HepG2 (cell line): ENCODE measurements at regions not wholly inside any gene's neighbourhood (a gene's known extent, or its start where the extent isn't known, plus 50 kb on each side); places are given as distances from the start of the nearest gene placed in this dataset.
"Not testable (repeated sequence)": the region's sequence is repeated elsewhere in the genome, so short reads cannot be mapped to it uniquely, and the experiment has no call there.

Source experiments
- ATAC-seq: fragments of 200-7000 bp; cut with Tn5 transposase; 3 replicates; pipeline ENCODE4 v1.9.1; 2020; ENCODE audit warnings: mild to moderate bottlenecking, moderate library complexity
- BruUV-seq: library from RNA; stranded (reverse); fragments of 400-500 nt; replicated peaks from 2 replicates; lab custom pipeline; 2021; lab: Mats Ljungman, UMichigan
- CTCF ChIA-PET: fragments of 300-600 bp; formaldehyde crosslinking; extraction: SDS; loops from one replicate; lab custom pipeline; 2021; ENCODE audit warnings: low total read pairs, inconsistent platforms, low intra/inter-chr PET ratio; lab: Yijun Ruan, JAX
- POLR2A ChIA-PET: fragments of 350-600 bp; sonication (Branson Sonifier 250); formaldehyde crosslinking; loops from one replicate; lab custom pipeline; 2020; ENCODE audit warnings: antibody characterized with exemption, inconsistent platforms; lab: Yijun Ruan, JAX
- DNase-seq: peaks from one replicate; pipeline ENCODE4 v3.0.0-alpha.2; 2015; ENCODE audit warnings: low spot score
- FAIRE-seq: peaks from 3 replicates; lab custom pipeline; 2011; peaks lifted over from hg19 to GRCh38; lab: Jason Lieb, UNC
- H2AFZ ChIP-seq: one replicate; pipeline ENCODE4 v1.6.1; 2011; ENCODE audit warnings: low read length, inconsistent platforms
- H3K27ac ChIP-seq: fragments of 300-600 bp; 3 replicates; pipeline ENCODE4 v1.8.0; 2011; ENCODE audit warnings: mixed run types, mild to moderate bottlenecking, mixed read lengths, low read length, inconsistent platforms; ENCODE audit not compliant: insufficient read depth; ENCODE audit errors: extremely low read length
- H3K27me3 ChIP-seq, 2 experiments: fragments of 200-600 bp in 1 of 2; 2 replicates in 1 of 2; 3 replicates in 1 of 2; pipeline versions ENCODE4 v1.6.0 to v1.8.0; 2011; ENCODE audit warnings: low read length in 2 of 2, mild to moderate bottlenecking in 2 of 2, moderate library complexity in 2 of 2, inconsistent platforms in 1 of 2; ENCODE audit not compliant: insufficient read depth in 2 of 2, control insufficient read depth in 1 of 2
- H3K36me3 ChIP-seq, 2 experiments: fragments of 200-600 bp in 1 of 2; replicated peaks in 1 of 2; 2 replicates in 1 of 2; 3 replicates in 1 of 2; pipeline versions ENCODE4 v1.5.1 to v1.8.0; 2011; ENCODE audit warnings: low read length in 2 of 2, inconsistent platforms in 1 of 2; ENCODE audit not compliant: insufficient read depth in 2 of 2, control insufficient read depth in 1 of 2
- H3K4me1 ChIP-seq: 2 replicates; pipeline ENCODE4 v1.5.1; 2012; ENCODE audit warnings: low read length, inconsistent platforms; ENCODE audit not compliant: insufficient read depth
- H3K4me2 ChIP-seq: 2 replicates; pipeline ENCODE4 v1.6.0; 2011; ENCODE audit warnings: low read depth, low read length, inconsistent platforms
- H3K4me3 ChIP-seq, 3 experiments: fragments of 200-600 bp in 1 of 3; sonication (generic), shearing (Covaris generic) in 1 of 3; replicated peaks in 1 of 3; 2 replicates each; pipeline ENCODE4 v1.5.1; 2011 to 2016; ENCODE audit warnings: low read length in 3 of 3, inconsistent platforms in 2 of 3, low read depth in 2 of 3, mild to moderate bottlenecking in 2 of 3, control low read depth in 1 of 3, mixed read lengths in 1 of 3; ENCODE audit not compliant: insufficient read depth in 1 of 3
- H3K79me2 ChIP-seq: one replicate; pipeline ENCODE4 v1.6.1; 2011; ENCODE audit warnings: low read length, inconsistent platforms; ENCODE audit not compliant: insufficient read depth
- H3K9ac ChIP-seq: 2 replicates; pipeline ENCODE4 v1.6.0; 2011; ENCODE audit warnings: mild to moderate bottlenecking, low read depth, low read length, inconsistent platforms; ENCODE audit not compliant: insufficient read depth
- H3K9me3 ChIP-seq: 2 replicates; pipeline ENCODE4 v1.5.1; 2012; ENCODE audit warnings: mild to moderate bottlenecking, low read length
- H4K20me1 ChIP-seq: 2 replicates; pipeline ENCODE4 v1.6.0; 2011; ENCODE audit warnings: inconsistent platforms, mild to moderate bottlenecking, low read length, moderate library complexity; ENCODE audit not compliant: insufficient read depth
- CAMTA2 ChIP-seq: sonication (generic); formaldehyde crosslinking; IDR thresholded peaks from 2 replicates; pipeline ENCODE4 v1.4.0; 2020; ENCODE audit warnings: mild to moderate bottlenecking, missing genetic modification reagents, borderline replicate concordance
- GZF1 ChIP-seq: sonication (generic); formaldehyde crosslinking; IDR thresholded peaks from 2 replicates; pipeline ENCODE4 v1.5.1; 2020; ENCODE audit warnings: mild to moderate bottlenecking, missing genetic modification reagents
- NCOA5 ChIP-seq: sonication (generic); formaldehyde crosslinking; IDR thresholded peaks from 2 replicates; pipeline ENCODE4 v1.4.0; 2020; ENCODE audit warnings: missing genetic modification reagents
- RFXAP ChIP-seq: sonication (generic); formaldehyde crosslinking; IDR thresholded peaks from 2 replicates; pipeline ENCODE4 v1.4.0; 2020; ENCODE audit warnings: missing genetic modification reagents, borderline replicate concordance
- ZFAT ChIP-seq: sonication (generic); formaldehyde crosslinking; conservative IDR thresholded peaks from 2 replicates; pipeline ENCODE4 v1.8.1; 2023; ENCODE audit warnings: missing genetic modification reagents, inconsistent platforms
- ZNF446 ChIP-seq: sonication (generic); formaldehyde crosslinking; IDR thresholded peaks from 2 replicates; pipeline ENCODE4 v1.5.0; 2020; ENCODE audit warnings: mild to moderate bottlenecking, missing genetic modification reagents
- ZNF674 ChIP-seq: sonication (generic); formaldehyde crosslinking; IDR thresholded peaks from 2 replicates; pipeline ENCODE4 v1.5.0; 2020; ENCODE audit warnings: low read depth, mild to moderate bottlenecking, missing genetic modification reagents
- ZNF790 ChIP-seq: sonication (generic); formaldehyde crosslinking; IDR thresholded peaks from 2 replicates; pipeline ENCODE4 v1.8.0; 2022; ENCODE audit warnings: missing genetic modification reagents, mild to moderate bottlenecking, borderline replicate concordance
- WGBS: methylation state at CpG from one replicate; pipeline ENCODE4 v1.1.6; 2017; ENCODE audit warnings: low lambda C conversion rate; 5-methylcytosine and 5-hydroxymethylcytosine counted together
- in situ Hi-C: cut with HindIII; loops from 2 replicates; pipeline ENCODE4 v1.10.0; 2017; ENCODE audit warnings: low pct_unique_long_range_greater_than_20kb; ENCODE audit not compliant: extremely low pct_ligation_motif_present
- intact Hi-C: fragments of 100-400 bp; cut with micrococcal nuclease; formaldehyde crosslinking; loops from one replicate; pipeline ENCODE4 v1.10.0; 2022; ENCODE audit not compliant: unreplicated experiment

GRCh38 chr2:179373816-179374215 lies 109.2 kb upstream of the SESTD1 start:
- CTCF ChIA-PET, result no interaction called here
- POLR2A ChIA-PET, result no interaction called here

DNA sequence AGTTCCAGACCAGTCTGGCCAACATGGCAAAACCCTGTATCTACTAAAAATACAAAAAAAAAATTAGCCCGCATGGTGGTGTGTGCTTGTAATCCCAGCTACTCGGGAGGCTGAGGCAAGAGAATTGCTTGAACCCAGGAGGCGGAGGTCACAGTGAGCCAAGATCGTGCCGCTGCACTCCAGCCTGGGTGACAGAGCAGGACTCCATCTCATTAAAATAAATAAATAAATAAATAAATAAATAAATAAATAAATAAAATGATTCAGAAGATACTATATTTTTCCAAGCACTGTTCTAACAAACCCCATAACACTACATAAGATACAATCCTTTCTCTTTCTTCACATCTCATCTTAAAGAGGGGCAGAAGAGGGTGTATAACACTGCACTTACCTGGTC lies 100.9 kb upstream of the SESTD1 start:
- FAIRE-seq, H3K36me3 ChIP-seq, intact Hi-C loops, POLR2A ChIA-PET, H3K9ac ChIP-seq, ATAC-seq, H2AFZ ChIP-seq, H4K20me1 ChIP-seq, CTCF ChIA-PET, DNase-seq, H3K4me1 ChIP-seq, H3K27me3 ChIP-seq, BruUV-seq, H3K4me3 ChIP-seq, in situ Hi-C loops, H3K79me2 ChIP-seq, H3K4me2 ChIP-seq, H3K27ac ChIP-seq, H3K9me3 ChIP-seq: not testable (repeated sequence)
- WGBS, result 93% methylated on average over 5 of the region's 5 CpGs

More at GRCh38 chr2:179373816-179374215, 109.2 kb upstream of the SESTD1 start:
- no peak overlapping the region for H3K4me3 ChIP-seq
- H3K27ac ChIP-seq, result no peak overlapping the region
- 48% methylated on average over 4 of the region's 4 CpGs for WGBS
- H3K9me3 ChIP-seq, result no peaks in the 10 kb centered on the region
- H3K9ac ChIP-seq, result no peak overlapping the region
- no peaks in the 10 kb centered on the region; a peak in 1 of 5 replicates for H3K27me3 ChIP-seq
- H4K20me1 ChIP-seq, result no peaks in the 10 kb centered on the region
- no peaks in the 10 kb centered on the region for H3K36me3 ChIP-seq
- FAIRE-seq (no peak), DNase-seq (no peak), ATAC-seq (no peak)
- in situ Hi-C loops (no loop called here), intact Hi-C loops (loop anchor here (5.0 kb wide), 1 partner anchor 1968 kb away; no protein-coding TSS in a partner anchor)
- TF ChIP-seq NCOA5 (CRISPR knock-in tag) (no peak), ZNF790 (no peak), ZFAT (CRISPR knock-in tag) (no peak), CAMTA2 (no peak), GZF1 (CRISPR knock-in tag) (no peak), ZNF674 (CRISPR knock-in tag) (no peak), ZNF446 (CRISPR knock-in tag) (no peak), RFXAP (CRISPR knock-in tag) (no peak)
- H3K4me2 ChIP-seq, result no peak overlapping the region
- BruUV-seq, result no TSS peak
- H3K79me2 ChIP-seq, result no peaks in the 10 kb centered on the region
- H3K4me1 ChIP-seq, result peaks cover 4% of the 10 kb centered on the region; the same call in 1 of the 2 replicates
- no peak overlapping the region for H2AFZ ChIP-seq
